Fibroblast of lung (primary cell): ENCODE measurements at regions not wholly inside any gene's neighbourhood (a gene's known extent, or its start where the extent isn't known, plus 50 kb on each side); places are given as distances from the start of the nearest gene placed in this dataset.

Source experiments
- CTCF ChIP-seq, 2 donors: IDR thresholded peaks in 1 of 2; conservative IDR thresholded peaks in 1 of 2; 1 replicate in 1 of 2; 2 replicates in 1 of 2; pipeline ENCODE4 v1.5.1; 2011 to 2012; ENCODE audit warnings: low read length in 2 of 2, control low read depth in 1 of 2, inconsistent platforms in 1 of 2, low read depth in 1 of 2, mild to moderate bottlenecking in 1 of 2
- EZH2 ChIP-seq: IDR thresholded peaks from 2 replicates; pipeline ENCODE4 v1.5.1; 2012; ENCODE audit warnings: low read length, control low read depth, mild to moderate bottlenecking; ENCODE audit errors: missing control alignments

DNA sequence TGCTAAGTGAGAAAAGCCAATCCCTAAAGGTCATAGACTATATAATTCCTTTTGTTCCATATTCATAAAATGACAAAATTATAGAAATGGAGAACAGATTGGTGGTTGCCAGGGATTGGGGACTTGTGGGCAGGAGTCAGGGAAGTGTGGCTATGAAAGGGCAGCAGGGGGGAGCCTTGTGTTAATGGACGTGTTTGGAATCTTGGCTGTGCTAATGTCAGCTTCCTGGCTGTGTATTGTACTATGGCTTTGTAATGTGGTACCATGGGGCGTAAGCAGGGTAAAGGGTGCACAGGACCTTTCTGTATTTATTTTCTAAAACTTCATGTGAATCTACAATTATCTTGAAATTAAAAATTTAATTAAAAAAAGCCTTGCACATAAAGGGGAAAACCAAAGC is 248.5 kb downstream of the UQCRFS1 start:
- no peak for TF ChIP-seq CTCF (conservative IDR thresholded peaks at IDR 0.05 in 1 of 2, IDR thresholded peaks at IDR 0.05 in 1 of 2; ENCODE audit: low read depth in 1 of 2, low read length in 2 of 2)
- no peak for TF ChIP-seq EZH2
